D341Med (cell line): ENCODE measurements at regions not wholly inside any gene's neighbourhood (a gene's known extent, or its start where the extent isn't known, plus 50 kb on each side); places are given as distances from the start of the nearest gene placed in this dataset.
"Not testable (repeated sequence)": the region's sequence is repeated elsewhere in the genome, so short reads cannot be mapped to it uniquely, and the experiment has no call there.

ENCODE experiments used
- DNase-seq: peaks from one replicate; pipeline ENCODE4 v3.0.0; 2012; ENCODE audit warnings: low spot score

- DNase-seq, result no peak
Observed at GRCh38 chr2:184205048-184205596, 393.2 kb upstream of the ZNF804A start.

GRCh38 chr2:184206045-184206444, 392.3 kb upstream of the ZNF804A start:
- no peak for DNase-seq

- no peak for DNase-seq
Observed at GRCh38 chr2:184210329-184210728, 388.0 kb upstream of the ZNF804A start.

GRCh38 chr2:184215745-184216144, 382.6 kb upstream of the ZNF804A start:
- no peak for DNase-seq

GRCh38 chr2:184256611-184257010, 341.7 kb upstream of the ZNF804A start:
- DNase-seq, result no peak

GRCh38 chr2:184261331-184261730, 337.0 kb upstream of the ZNF804A start:
- DNase-seq, result no peak

- no peak for DNase-seq
Observed at GRCh38 chr2:184261818-184262217, 336.5 kb upstream of the ZNF804A start.

GRCh38 chr2:184268900-184269477, 329.3 kb upstream of the ZNF804A start:
- DNase-seq, result no peak

GRCh38 chr2:184270660-184271059, 327.7 kb upstream of the ZNF804A start:
- DNase-seq, result no peak

- no peak for DNase-seq
Observed at GRCh38 chr2:184272056-184272455, 326.3 kb upstream of the ZNF804A start.

- no peak for DNase-seq
Observed at GRCh38 chr2:184294831-184295230, 303.5 kb upstream of the ZNF804A start.

- DNase-seq, result no peak
Observed at GRCh38 chr2:184297085-184297484, 301.2 kb upstream of the ZNF804A start.

GRCh38 chr2:184302506-184302905, 295.8 kb upstream of the ZNF804A start:
- DNase-seq, result no peak

GRCh38 chr2:184304006-184304405, 294.3 kb upstream of the ZNF804A start:
- no peak for DNase-seq

GRCh38 chr2:184305105-184305504, 293.2 kb upstream of the ZNF804A start:
- no peak for DNase-seq

- DNase-seq, result no peak
Observed at GRCh38 chr2:184308706-184309105, 289.6 kb upstream of the ZNF804A start.

GRCh38 chr2:184312970-184313369, 285.4 kb upstream of the ZNF804A start:
- no peak for DNase-seq

- no peak for DNase-seq
Observed at GRCh38 chr2:184314829-184315228, 283.5 kb upstream of the ZNF804A start.

- no peak for DNase-seq
Observed at GRCh38 chr2:184316921-184317320, 281.4 kb upstream of the ZNF804A start.

GRCh38 chr2:184322615-184323014, 275.7 kb upstream of the ZNF804A start:
- no peak for DNase-seq

GRCh38 chr2:184326066-184326465, 272.3 kb upstream of the ZNF804A start:
- no peak for DNase-seq

GRCh38 chr2:184327805-184328204, 270.5 kb upstream of the ZNF804A start:
- DNase-seq, result not testable (repeated sequence)

- DNase-seq, result not testable (repeated sequence)
Observed at GRCh38 chr2:184330561-184330960, 267.8 kb upstream of the ZNF804A start.

GRCh38 chr2:184336688-184337087, 261.6 kb upstream of the ZNF804A start:
- DNase-seq, result no peak
